ENCODE measurements at regions not wholly inside any gene's neighbourhood (a gene's known extent, or its start where the extent isn't known, plus 50 kb on each side); places are given as distances from the start of the nearest gene placed in this dataset.
A peak's percentile ranks its signal among the peaks of the same experiment; 100 is the strongest.

GRCh38 chr17:77585142-77585860 is 373.2 kb upstream of the TNRC6C start:
- DNase-seq, result no peak
- in situ Hi-C loops (cut with MboI; ENCODE audit: low pct_ligation_motif_present in 1 of 4, low pct_unique_long_range_greater_than_20kb in 1 of 4, low sequenced_read_pairs in 3 of 4) (no loop called here), intact Hi-C loops (cut with DNase I; ENCODE audit: low total_unique reads) (no loop called here)
- no peak for TF ChIP-seq EP300 (IDR thresholded peaks at IDR 0.05; ENCODE audit: low read depth)
- no peak for TF ChIP-seq POLR2A (IDR thresholded peaks at IDR 0.05)
- no peak for TF ChIP-seq CTCF (IDR thresholded peaks at IDR 0.05)
- TF ChIP-seq POLR2AphosphoS5 (IDR thresholded peaks at IDR 0.05), result no peak
- H3K9me3 ChIP-seq, result peaks cover 0 to 7% of the 10 kb centered on the region in 2 donors
- H3K4me1 ChIP-seq, result no peaks in the 10 kb centered on the region
- H3K4me3 ChIP-seq, result no peak overlapping the region
- H3K27ac ChIP-seq, result no peak overlapping the region
- no peaks in the 10 kb centered on the region for H3K27me3 ChIP-seq
- H3K36me3 ChIP-seq, result no peaks in the 10 kb centered on the region
- 76 to 87% methylated on average over 9 of the region's 9 CpGs for WGBS, 2 donors (ENCODE audit: low coverage in 1 of 2)

GRCh38 chr17:77590951-77591735 is 367.4 kb upstream of the TNRC6C start:
- intact Hi-C loops (cut with DNase I; ENCODE audit: low total_unique reads), result no loop called here
- peak; percentile 44 for DNase-seq

GRCh38 chr17:77592106-77592865 is 366.2 kb upstream of the TNRC6C start:
- H3K27ac ChIP-seq, result no peak overlapping the region
- in situ Hi-C loops (cut with MboI; ENCODE audit: low pct_ligation_motif_present in 1 of 4, low pct_unique_long_range_greater_than_20kb in 1 of 4, low sequenced_read_pairs in 3 of 4), result no loop called here
- DNase-seq, result no peak
- no peaks in the 10 kb centered on the region for H3K9me3 ChIP-seq
- no peaks in the 10 kb centered on the region for H3K27me3 ChIP-seq
- 30 to 48% methylated on average over 10 to 13 of the region's 13 CpGs for WGBS, 2 donors (ENCODE audit: low coverage in 1 of 2)
- intact Hi-C loops (cut with DNase I; ENCODE audit: low total_unique reads), result no loop called here
- peaks cover 0 to 21% (median 7%) of the 10 kb centered on the region in 4 donors for H3K4me1 ChIP-seq
- no peaks in the 10 kb centered on the region for H3K36me3 ChIP-seq
- TF ChIP-seq CTCF (IDR thresholded peaks at IDR 0.05) (no peak), POLR2AphosphoS5 (IDR thresholded peaks at IDR 0.05) (no peak), EP300 (IDR thresholded peaks at IDR 0.05; ENCODE audit: low read depth) (no peak), POLR2A (IDR thresholded peaks at IDR 0.05) (no peak)
- H3K4me3 ChIP-seq, result no peak overlapping the region

More at GRCh38 chr17:77590951-77591735, 367.4 kb upstream of the TNRC6C start:
- Histone ChIP-seq H3K27me3 (no peaks in the 10 kb centered on the region), H3K36me3 (no peaks in the 10 kb centered on the region), H3K4me3 (no peak overlapping the region), H3K4me1 (peaks cover 0 to 21% (median 7%) of the 10 kb centered on the region in 4 donors), H3K9me3 (peaks cover 0 to 7% of the 10 kb centered on the region in 2 donors), H3K27ac (no peak overlapping the region)
- TF ChIP-seq POLR2AphosphoS5 (IDR thresholded peaks at IDR 0.05) (no peak), EP300 (IDR thresholded peaks at IDR 0.05; ENCODE audit: low read depth) (no peak), CTCF (IDR thresholded peaks at IDR 0.05) (no peak), POLR2A (IDR thresholded peaks at IDR 0.05) (no peak)
- in situ Hi-C loops (cut with MboI; ENCODE audit: low pct_ligation_motif_present in 1 of 4, low pct_unique_long_range_greater_than_20kb in 1 of 4, low sequenced_read_pairs in 3 of 4), result no loop called here
- 40 to 57% methylated on average over 4 to 16 of the region's 16 CpGs for WGBS, 2 donors (ENCODE audit: low coverage in 1 of 2)

- no peak overlapping the region for H3K27ac ChIP-seq
- no peaks in the 10 kb centered on the region for H3K9me3 ChIP-seq
- H3K4me1 ChIP-seq, result peaks cover 0 to 21% (median 7%) of the 10 kb centered on the region in 4 donors
- no peaks in the 10 kb centered on the region for H3K27me3 ChIP-seq
- 60 to 73% methylated on average over 2 to 5 of the region's 5 CpGs for WGBS, 2 donors (ENCODE audit: low coverage in 1 of 2)
- in situ Hi-C loops (cut with MboI; ENCODE audit: low pct_ligation_motif_present in 1 of 4, low pct_unique_long_range_greater_than_20kb in 1 of 4, low sequenced_read_pairs in 3 of 4) (no loop called here), intact Hi-C loops (cut with DNase I; ENCODE audit: low total_unique reads) (no loop called here)
- no peaks in the 10 kb centered on the region for H3K36me3 ChIP-seq
- TF ChIP-seq POLR2AphosphoS5 (IDR thresholded peaks at IDR 0.05), result no peak
- no peak for TF ChIP-seq CTCF (IDR thresholded peaks at IDR 0.05)
- no peak for TF ChIP-seq POLR2A (IDR thresholded peaks at IDR 0.05)
- DNase-seq, result no peak
- H3K4me3 ChIP-seq, result no peak overlapping the region
These were observed 365.4 kb upstream of the TNRC6C start for GRCh38 chr17:77593081-77593480.

All from transverse colon (tissue), 4 donors.